Panc1 (cell line): ENCODE measurements at regions not wholly inside any gene's neighbourhood (a gene's known extent, or its start where the extent isn't known, plus 50 kb on each side); places are given as distances from the start of the nearest gene placed in this dataset.

Experiments
- ATAC-seq: fragments of 200-7000 bp; cut with Tn5 transposase; 2 replicates; pipeline ENCODE4 v1.9.1; 2020; ENCODE audit warnings: mild to moderate bottlenecking, moderate library complexity
- BruUV-seq: library from RNA; stranded (reverse); fragments of 400-500 nt; replicated peaks from 2 replicates; lab custom pipeline; 2021; lab: Mats Ljungman, UMichigan
- CTCF ChIA-PET: fragments of 300-600 bp; sonication (Branson Sonifier 250); formaldehyde crosslinking; loops from one replicate; lab custom pipeline; 2022; ENCODE audit warnings: antibody characterized with exemption; lab: Charles Lee
- POLR2A ChIA-PET: fragments of 300-600 bp; sonication (Branson Sonifier 250); formaldehyde crosslinking; loops from one replicate; lab custom pipeline; 2022; ENCODE audit warnings: antibody characterized with exemption; lab: Charles Lee
- DNase-seq: peaks from one replicate; pipeline ENCODE4 v3.0.0-alpha.2; 2010; ENCODE audit warnings: low read depth, low spot score
- H3K27ac ChIP-seq: 2 replicates; pipeline ENCODE4 v1.5.1; 2011; ENCODE audit warnings: mild to moderate bottlenecking, low read length, inconsistent platforms
- H3K27me3 ChIP-seq: fragments of 200-500 bp; sonication (Bioruptor generic); 2 replicates; pipeline ENCODE4 v1.6.0; 2014; ENCODE audit warnings: low read length, inconsistent platforms; ENCODE audit not compliant: control insufficient read depth, insufficient read depth
- H3K36me3 ChIP-seq: fragments of 200-500 bp; sonication (Bioruptor generic); 2 replicates; pipeline ENCODE4 v1.5.1; 2014; ENCODE audit warnings: inconsistent platforms, mild to moderate bottlenecking, low read length, moderate library complexity; ENCODE audit not compliant: control insufficient read depth, insufficient read depth
- H3K4me1 ChIP-seq: 2 replicates; pipeline ENCODE4 v1.5.1; 2011; ENCODE audit warnings: inconsistent platforms, mild to moderate bottlenecking, low read length, moderate library complexity; ENCODE audit not compliant: control insufficient read depth, insufficient read depth
- H3K4me3 ChIP-seq, 2 experiments: 2 replicates each; pipeline ENCODE4 v1.5.1; 2011 to 2012; ENCODE audit warnings: low read depth in 2 of 2, low read length in 2 of 2, mild to moderate bottlenecking in 2 of 2, inconsistent platforms in 1 of 2, moderate library complexity in 1 of 2
- H3K9me3 ChIP-seq: fragments of 200-500 bp; sonication (Bioruptor generic); 2 replicates; pipeline ENCODE4 v1.5.1; 2014; ENCODE audit warnings: low read depth, mild to moderate bottlenecking, inconsistent platforms, low read length, moderate library complexity; ENCODE audit not compliant: control insufficient read depth, insufficient read depth
- CTCF ChIP-seq: fragments of 450-650 bp; IDR thresholded peaks from 2 replicates; pipeline ENCODE4 v1.5.1; 2017; ENCODE audit warnings: mild to moderate bottlenecking
- POLR2AphosphoS5 ChIP-seq: IDR thresholded peaks from 2 replicates; pipeline ENCODE4 v1.6.1; 2012; ENCODE audit warnings: mild to moderate bottlenecking, low read depth, low read length, moderate library complexity
- REST ChIP-seq, 2 experiments: IDR thresholded peaks; 2 replicates each; pipeline ENCODE4 v1.6.1; 2011 to 2012; ENCODE audit warnings: low read depth in 2 of 2, control low read depth in 1 of 2, low read length in 1 of 2, mild to moderate bottlenecking in 1 of 2, moderate library complexity in 1 of 2; ENCODE audit not compliant: insufficient read depth in 1 of 2
- SIN3A ChIP-seq: IDR thresholded peaks from 2 replicates; pipeline ENCODE4 v1.6.1; 2012; ENCODE audit warnings: low read depth, mild to moderate bottlenecking, low read length, moderate library complexity, borderline replicate concordance; ENCODE audit not compliant: insufficient read depth
- TCF7L2 ChIP-seq: IDR thresholded peaks from 2 replicates; pipeline ENCODE4 v1.6.1; 2011; ENCODE audit warnings: mild to moderate bottlenecking, low read depth, low read length, inconsistent platforms
- in situ Hi-C: cut with HindIII; loops from 2 replicates; pipeline ENCODE4 v1.10.0; 2016; ENCODE audit warnings: low sequenced_read_pairs, low pct_unique_long_range_greater_than_20kb
- intact Hi-C: fragments of 100-400 bp; cut with micrococcal nuclease; formaldehyde crosslinking; loops from one replicate; pipeline ENCODE4 v1.10.0; 2022; ENCODE audit not compliant: unreplicated experiment

GRCh38 chr22:27315833-27316232 lies 485.7 kb downstream of the MN1 start:
- no peak for TF ChIP-seq REST (IDR thresholded peaks at IDR 0.05; ENCODE audit: insufficient read depth in 1 of 2, low read depth in 2 of 2, low read length in 1 of 2)
- TF ChIP-seq SIN3A = no peak
- TF ChIP-seq POLR2AphosphoS5 = no peak
- no peak for TF ChIP-seq CTCF
- no peak for TF ChIP-seq TCF7L2
- in situ Hi-C loops = no loop called here
- H3K27ac ChIP-seq = no peak overlapping the region
- CTCF ChIA-PET = no interaction called here
- H3K4me3 ChIP-seq = no peak overlapping the region
- H3K4me1 ChIP-seq = no peaks in the 10 kb centered on the region
- no peaks in the 10 kb centered on the region for H3K27me3 ChIP-seq
- H3K36me3 ChIP-seq = no peaks in the 10 kb centered on the region
- POLR2A ChIA-PET = no interaction called here
- no peak for ATAC-seq
- BruUV-seq = no TSS peak
- no peak for DNase-seq
- H3K9me3 ChIP-seq = no peaks in the 10 kb centered on the region
- intact Hi-C loops = no loop called here

GRCh38 chr22:27317096-27317495 lies 484.5 kb downstream of the MN1 start:
- Histone ChIP-seq H3K9me3 (no peaks in the 10 kb centered on the region), H3K27me3 (no peaks in the 10 kb centered on the region), H3K27ac (no peak overlapping the region), H3K36me3 (no peaks in the 10 kb centered on the region), H3K4me1 (no peaks in the 10 kb centered on the region), H3K4me3 (no peak overlapping the region)
- ATAC-seq (no peak), DNase-seq (no peak)
- CTCF ChIA-PET = no interaction called here
- POLR2A ChIA-PET = no interaction called here
- no TSS peak for BruUV-seq
- intact Hi-C loops = no loop called here
- TF ChIP-seq SIN3A (no peak), CTCF (no peak), REST (IDR thresholded peaks at IDR 0.05; ENCODE audit: insufficient read depth in 1 of 2, low read depth in 2 of 2, low read length in 1 of 2) (no peak), POLR2AphosphoS5 (no peak), TCF7L2 (no peak)
- in situ Hi-C loops = no loop called here
